HG02981 (cell line): ENCODE measurements at regions not wholly inside any gene's neighbourhood (a gene's known extent, or its start where the extent isn't known, plus 50 kb on each side); places are given as distances from the start of the nearest gene placed in this dataset.

ENCODE experiments used
- ATAC-seq: cut with Tn5 transposase; IDR thresholded peaks from one replicate; pipeline ENCODE4 v1.9.1; 2021; ENCODE audit warnings: mild to moderate bottlenecking, moderate library complexity; ENCODE audit not compliant: unreplicated experiment

GRCh38 chr16:85416228-85417109 is 196.7 kb upstream of the GSE1 start:
- no peak for ATAC-seq

- no peak for ATAC-seq
These were observed 195.8 kb upstream of the GSE1 start for GRCh38 chr16:85417156-85417860.

GRCh38 chr16:85418978-85419491 is 194.1 kb upstream of the GSE1 start:
- ATAC-seq, result no peak

- no peak for ATAC-seq
These were observed 193.4 kb upstream of the GSE1 start for GRCh38 chr16:85419503-85420408.

- peak; percentile 69 for ATAC-seq
These were observed 192.4 kb upstream of the GSE1 start for GRCh38 chr16:85420501-85421337.

GRCh38 chr16:85421338-85422195 is 191.6 kb upstream of the GSE1 start:
- no peak for ATAC-seq

- no peak for ATAC-seq
These were observed 190.9 kb upstream of the GSE1 start for GRCh38 chr16:85422196-85422631.

- no peak for ATAC-seq
These were observed 190.2 kb upstream of the GSE1 start for GRCh38 chr16:85422632-85423550.

- no peak for ATAC-seq
These were observed 189.5 kb upstream of the GSE1 start for GRCh38 chr16:85423631-85424030.

- no peak for ATAC-seq
These were observed 188.7 kb upstream of the GSE1 start for GRCh38 chr16:85424260-85425073.

- ATAC-seq, result no peak
These were observed 188.0 kb upstream of the GSE1 start for GRCh38 chr16:85425074-85425662.

- ATAC-seq, result no peak
These were observed 186.3 kb upstream of the GSE1 start for GRCh38 chr16:85426806-85427205.

- ATAC-seq, result no peak
These were observed 184.8 kb upstream of the GSE1 start for GRCh38 chr16:85428168-85428898.

- no peak for ATAC-seq
These were observed 184.0 kb upstream of the GSE1 start for GRCh38 chr16:85428899-85429775.
